ENCODE measurements at regions not wholly inside any gene's neighbourhood (a gene's known extent, or its start where the extent isn't known, plus 50 kb on each side); places are given as distances from the start of the nearest gene placed in this dataset.

GRCh38 chr19:28446511-28446910 lies 766.4 kb downstream of the UQCRFS1 start:
- TF ChIP-seq CTCF (tag by site-specific recombination; IDR thresholded peaks at IDR 0.05): no peak
- TF ChIP-seq ZNF292 (tag by site-specific recombination; IDR thresholded peaks at IDR 0.05; ENCODE audit: borderline replicate concordance, low read depth): no peak
- TF ChIP-seq ZFP69B (tag by site-specific recombination; IDR thresholded peaks at IDR 0.05): no peak
- no peak for TF ChIP-seq ZFP41 (tag by site-specific recombination; IDR thresholded peaks at IDR 0.05; ENCODE audit: borderline replicate concordance)
- TF ChIP-seq ZBTB49 (tag by site-specific recombination; IDR thresholded peaks at IDR 0.05; ENCODE audit: low read depth): no peak
- no peak for TF ChIP-seq REST (tag by site-specific recombination; IDR thresholded peaks at IDR 0.05)
- TF ChIP-seq PRDM4 (tag by site-specific recombination; IDR thresholded peaks at IDR 0.05): no peak
- TF ChIP-seq ZNF350 (tag by site-specific recombination; IDR thresholded peaks at IDR 0.05): no peak
- no peak for TF ChIP-seq EGR2 (tag by site-specific recombination; IDR thresholded peaks at IDR 0.05; ENCODE audit: low read depth)
- TF ChIP-seq YY1 (tag by site-specific recombination; IDR thresholded peaks at IDR 0.05): no peak
- TF ChIP-seq GLIS2 (tag by site-specific recombination; IDR thresholded peaks at IDR 0.05): no peak
- TF ChIP-seq ZNF664 (tag by site-specific recombination; IDR thresholded peaks at IDR 0.05): no peak
- TF ChIP-seq ZBTB26 (tag by site-specific recombination; optimal IDR thresholded peaks at IDR 0.05): no peak
- TF ChIP-seq ZBTB17 (tag by site-specific recombination; IDR thresholded peaks at IDR 0.05): no peak
